Posterior cingulate gyrus (tissue), 11 donors: ENCODE measurements at regions not wholly inside any gene's neighbourhood (a gene's known extent, or its start where the extent isn't known, plus 50 kb on each side); places are given as distances from the start of the nearest gene placed in this dataset.
A peak's percentile ranks its signal among the peaks of the same experiment; 100 is the strongest.

Source experiments
- DNase-seq, 10 donors: peaks; one replicate each; pipeline versions ENCODE4 v3.0.0 to v3.0.0-alpha.2; 2020 to 2021; ENCODE audit warnings: mixed read lengths in 3 of 10
- intact Hi-C: fragments of 100-400 bp; cut with DNase I; formaldehyde crosslinking; loops from one replicate; pipeline ENCODE4 v1.15.1; 2023

DNA sequence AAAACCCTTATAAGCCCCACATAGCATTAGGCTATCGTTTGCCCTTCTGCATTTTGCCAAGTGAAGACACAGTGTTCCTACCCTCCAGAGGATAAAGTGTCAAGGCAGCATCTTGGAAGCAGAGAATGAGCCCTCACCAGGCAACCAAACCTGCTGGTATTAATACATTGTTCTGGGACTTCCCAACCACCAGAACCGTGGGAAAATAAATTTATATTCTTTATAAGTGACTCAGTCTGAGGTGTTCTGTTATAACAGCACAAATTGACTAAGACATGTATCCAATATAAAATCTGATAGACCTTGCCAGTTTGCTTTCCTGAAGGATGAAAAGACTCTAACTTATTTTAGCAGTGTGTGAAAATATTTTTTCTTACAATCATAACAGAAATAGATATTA lies 792.5 kb upstream of the LRRC4C start:
- DNase-seq: no peak
- intact Hi-C loops: no loop called here

DNA sequence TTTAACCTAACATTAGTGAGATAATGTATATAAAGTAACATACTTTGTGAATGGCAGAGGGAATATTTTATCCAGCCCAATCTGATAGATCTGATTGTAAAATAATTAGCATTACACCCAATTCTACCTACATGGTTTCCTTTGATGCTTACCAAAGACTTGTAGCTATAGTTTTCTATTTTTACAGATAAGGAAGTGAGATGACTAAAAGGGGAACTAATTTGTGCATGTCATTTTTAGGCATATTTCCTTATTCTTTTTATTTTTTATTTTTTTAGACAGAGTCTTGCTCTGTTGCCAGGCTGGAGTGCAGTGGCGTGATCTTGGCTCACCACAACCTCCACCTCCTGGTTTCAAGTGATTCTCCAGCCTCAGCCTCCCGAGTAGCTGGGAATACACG lies 793.7 kb upstream of the LRRC4C start:
- intact Hi-C loops: no loop called here
- DNase-seq: no peak

DNA sequence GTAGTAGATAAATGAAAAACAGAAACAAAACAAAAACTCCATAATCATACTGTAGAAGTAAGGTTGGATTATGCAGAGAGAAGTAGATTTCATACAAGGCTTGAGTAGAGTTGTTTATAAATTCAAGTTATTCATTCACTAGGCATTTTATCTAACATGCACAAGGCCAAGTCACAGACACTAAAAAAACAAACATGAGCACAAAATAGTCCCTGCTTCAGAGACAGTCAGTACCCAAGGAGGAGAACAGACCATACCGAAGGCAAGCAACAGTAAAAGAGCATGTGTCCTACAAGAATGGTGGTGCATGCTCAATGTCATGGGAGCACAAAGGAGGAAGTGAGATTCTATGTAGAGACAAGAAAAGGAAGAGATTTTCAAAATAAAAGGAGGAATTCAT lies 796.5 kb upstream of the LRRC4C start:
- intact Hi-C loops: no loop called here
- no peak for DNase-seq

- intact Hi-C loops: no loop called here
- no peak for DNase-seq
Measured at GRCh38 chr11:42257534-42257933, 798.1 kb upstream of the LRRC4C start.

DNA sequence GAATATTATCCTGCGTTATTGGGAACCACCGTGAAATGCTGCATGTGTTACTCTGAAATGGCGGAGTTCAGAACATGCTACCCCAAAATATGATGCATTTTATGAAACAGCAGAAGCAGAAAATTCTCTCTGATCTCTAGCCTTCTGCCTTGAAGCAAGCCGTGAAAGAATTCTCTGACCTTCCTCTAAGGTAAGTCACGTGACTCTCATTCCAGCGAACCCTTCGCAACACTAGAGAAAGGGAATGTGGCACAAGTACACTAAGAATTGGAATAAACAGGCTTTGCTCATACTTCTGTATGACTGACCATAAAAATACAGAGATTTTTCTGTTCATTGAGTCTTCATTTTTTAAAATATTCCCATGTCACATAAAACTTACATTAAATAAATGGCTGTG lies 805.6 kb upstream of the LRRC4C start:
- DNase-seq: no peak
- intact Hi-C loops: no loop called here

DNA sequence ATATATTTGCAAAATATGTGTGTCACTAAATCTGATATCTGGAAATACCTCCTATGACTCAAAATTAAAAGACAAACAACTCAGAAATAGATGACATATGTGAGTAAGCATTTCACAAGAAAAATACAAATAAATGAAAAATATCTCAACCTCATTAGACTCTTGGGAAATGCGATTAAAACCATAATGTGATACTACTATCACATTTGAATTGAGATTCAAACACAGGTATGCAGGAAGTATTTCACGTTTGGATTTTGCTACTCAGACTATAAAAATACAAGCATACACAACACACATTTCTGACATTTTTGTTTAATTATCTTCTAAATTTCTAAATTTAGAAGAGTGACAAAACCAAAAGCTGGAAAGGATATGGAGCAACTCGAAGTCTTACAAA lies 811.9 kb upstream of the LRRC4C start:
- intact Hi-C loops: no loop called here
- DNase-seq: no peak

DNA sequence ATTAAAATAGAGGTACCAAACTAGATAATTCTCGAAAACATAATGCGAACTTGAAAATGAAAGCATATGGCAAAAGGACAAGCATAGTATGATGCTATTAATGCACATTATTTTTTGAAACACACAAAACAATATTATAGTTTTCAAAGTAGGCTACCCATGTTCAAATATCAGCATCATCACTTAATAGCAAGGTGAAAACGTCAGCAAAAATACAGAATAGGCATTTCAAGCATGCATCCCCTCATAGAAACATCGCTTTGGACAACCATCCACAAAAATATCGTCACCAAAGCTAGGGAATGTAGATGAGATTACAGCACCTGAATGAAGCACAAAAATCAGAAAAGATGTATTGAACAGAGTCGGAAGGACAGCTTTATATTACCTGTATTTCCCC lies 814.5 kb upstream of the LRRC4C start:
- DNase-seq: no peak
- intact Hi-C loops: no loop called here

DNA sequence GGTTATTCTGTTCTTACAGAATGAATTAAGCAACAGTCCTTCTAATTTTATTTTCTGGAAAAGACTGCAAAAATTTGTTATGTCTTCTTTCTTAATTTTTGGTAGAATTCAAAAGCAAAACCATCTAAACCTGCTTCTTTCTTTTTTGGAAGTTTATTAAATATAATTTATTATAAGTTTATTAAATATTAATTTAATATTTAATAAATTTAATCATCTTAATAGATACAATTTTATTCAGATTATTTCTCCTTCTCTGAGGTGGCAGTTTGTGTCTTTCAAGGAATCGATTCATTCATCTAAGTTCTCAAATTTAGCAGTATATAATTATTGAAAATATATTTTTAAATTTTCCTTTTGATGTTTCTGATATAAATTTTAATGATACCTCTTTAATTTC lies 837.5 kb upstream of the LRRC4C start:
- DNase-seq: no peak
- intact Hi-C loops: no loop called here

DNA sequence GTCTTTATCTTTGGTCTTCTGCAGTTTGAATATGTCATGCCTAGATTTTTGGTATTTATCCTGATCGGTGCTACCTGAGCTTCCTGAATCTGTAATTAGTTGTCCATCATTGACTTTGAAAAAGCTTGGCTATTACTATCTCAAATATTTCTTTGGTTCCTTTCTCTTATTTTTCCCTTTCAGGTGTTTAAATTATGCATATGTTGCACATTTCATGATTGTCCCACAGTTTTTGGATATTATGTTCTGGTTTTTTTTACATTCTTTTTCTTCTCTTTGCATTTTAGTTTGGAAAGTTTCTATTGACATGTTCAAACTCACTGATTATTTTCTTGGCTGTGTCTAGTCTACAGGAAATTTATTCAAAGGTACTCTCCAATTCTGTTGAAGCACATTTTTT lies 840.3 kb upstream of the LRRC4C start:
- intact Hi-C loops: no loop called here

DNA sequence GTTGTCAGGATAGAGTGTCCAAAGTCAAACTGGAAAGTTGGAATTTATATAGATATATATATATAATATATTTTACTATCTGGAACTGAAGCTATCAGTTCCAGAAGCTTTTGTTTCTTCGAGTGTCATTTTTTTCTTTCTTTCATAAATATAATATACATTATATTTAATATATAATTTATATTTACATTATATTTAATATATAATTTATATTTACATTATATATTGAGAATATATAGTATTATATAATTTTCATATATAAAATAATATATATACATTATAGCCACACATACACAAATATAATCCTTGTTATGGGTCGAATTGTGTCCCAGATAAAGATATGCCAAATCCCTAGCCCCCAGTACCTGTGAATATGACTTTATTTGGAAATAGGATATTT lies 842.3 kb upstream of the LRRC4C start:
- intact Hi-C loops: no loop called here
- no peak for DNase-seq

More for the DNA sequence above, 840.3 kb upstream of the LRRC4C start:
- DNase-seq: no peak

GRCh38 chr11:42311514-42311913 lies 852.1 kb upstream of the LRRC4C start:
- intact Hi-C loops: no loop called here
- no peak for DNase-seq

DNA sequence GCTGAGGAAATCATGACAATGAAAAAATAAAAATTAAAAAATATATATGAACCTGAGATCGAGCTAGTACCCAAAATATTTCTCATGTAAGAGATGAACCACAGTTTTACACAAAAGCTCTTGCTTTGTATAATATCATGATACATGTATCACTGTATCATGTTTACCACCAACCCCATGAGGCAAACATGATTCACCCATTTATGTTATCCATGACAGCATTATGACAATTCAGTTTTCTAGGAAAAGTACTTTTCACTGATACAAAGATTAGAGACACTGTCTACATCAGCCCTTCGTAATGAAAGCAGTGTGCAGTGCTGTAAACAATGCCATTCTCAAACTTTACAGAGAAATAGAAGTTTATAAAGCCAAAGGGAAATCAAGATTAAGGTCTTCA lies 852.5 kb upstream of the LRRC4C start:
- intact Hi-C loops: no loop called here
- no peak for DNase-seq

DNA sequence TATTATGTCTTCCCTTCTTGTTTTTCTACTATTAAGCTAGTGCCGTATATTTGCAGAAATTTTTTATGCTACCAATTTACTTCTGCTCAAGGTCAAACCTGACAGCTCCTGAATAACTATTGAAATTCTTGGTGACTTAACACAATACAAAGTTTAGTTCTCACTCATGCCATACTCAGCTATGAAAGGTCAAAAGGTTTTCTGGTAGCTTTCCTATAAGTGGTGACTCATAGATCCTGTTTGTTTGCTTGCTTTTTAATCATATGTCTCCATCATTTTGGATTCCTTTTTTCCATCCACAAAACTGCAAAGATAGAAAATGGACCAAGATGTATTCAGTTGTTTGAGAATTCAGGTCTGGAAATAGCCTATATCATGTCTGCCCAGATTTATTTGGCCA lies 855.8 kb upstream of the LRRC4C start:
- DNase-seq: no peak
- intact Hi-C loops: no loop called here

DNA sequence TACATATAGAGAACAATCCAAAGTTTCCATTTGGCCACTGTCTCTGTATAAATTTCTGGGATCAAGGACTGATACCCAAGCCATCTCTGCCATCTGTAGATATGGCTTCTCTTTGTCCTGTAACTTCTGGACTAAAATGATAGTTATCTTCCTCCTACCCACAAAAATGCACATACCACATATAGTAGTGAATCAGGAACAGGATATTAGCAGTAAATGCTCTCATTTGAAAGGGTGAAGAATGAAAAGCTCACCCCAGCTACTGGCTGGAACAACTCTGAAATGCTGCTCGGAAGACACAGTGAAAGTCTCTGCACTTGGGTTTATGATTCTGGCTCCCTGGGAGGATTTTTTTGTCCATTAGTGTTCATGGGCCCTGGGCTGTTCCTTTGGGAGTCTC lies 856.4 kb upstream of the LRRC4C start:
- intact Hi-C loops: no loop called here
- no peak for DNase-seq

DNA sequence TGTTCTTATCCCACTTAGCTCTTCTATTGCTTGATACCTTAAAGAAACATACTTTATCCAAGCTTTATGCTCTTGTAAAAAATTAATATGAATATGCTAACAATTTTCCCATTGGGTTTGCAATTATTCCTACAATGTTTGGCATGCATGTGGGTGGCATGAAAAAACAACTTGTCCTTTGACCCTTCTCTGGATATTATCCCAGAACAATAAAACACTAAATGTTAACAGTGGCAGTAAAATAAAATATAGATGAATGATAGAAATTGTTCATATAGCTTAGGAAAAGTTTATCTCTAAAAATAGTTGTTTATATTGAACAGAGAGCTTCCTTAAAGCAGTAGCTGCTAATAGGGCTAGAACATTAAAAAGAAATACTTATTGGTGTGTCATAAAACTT lies 860.5 kb upstream of the LRRC4C start:
- no peak for DNase-seq
- intact Hi-C loops: no loop called here

- no peak for DNase-seq
- intact Hi-C loops: loop anchor here (10.0 kb wide), 1 partner anchor 475 kb away; no protein-coding TSS in a partner anchor
Measured at GRCh38 chr11:42329929-42330565, 870.6 kb upstream of the LRRC4C start.

DNA sequence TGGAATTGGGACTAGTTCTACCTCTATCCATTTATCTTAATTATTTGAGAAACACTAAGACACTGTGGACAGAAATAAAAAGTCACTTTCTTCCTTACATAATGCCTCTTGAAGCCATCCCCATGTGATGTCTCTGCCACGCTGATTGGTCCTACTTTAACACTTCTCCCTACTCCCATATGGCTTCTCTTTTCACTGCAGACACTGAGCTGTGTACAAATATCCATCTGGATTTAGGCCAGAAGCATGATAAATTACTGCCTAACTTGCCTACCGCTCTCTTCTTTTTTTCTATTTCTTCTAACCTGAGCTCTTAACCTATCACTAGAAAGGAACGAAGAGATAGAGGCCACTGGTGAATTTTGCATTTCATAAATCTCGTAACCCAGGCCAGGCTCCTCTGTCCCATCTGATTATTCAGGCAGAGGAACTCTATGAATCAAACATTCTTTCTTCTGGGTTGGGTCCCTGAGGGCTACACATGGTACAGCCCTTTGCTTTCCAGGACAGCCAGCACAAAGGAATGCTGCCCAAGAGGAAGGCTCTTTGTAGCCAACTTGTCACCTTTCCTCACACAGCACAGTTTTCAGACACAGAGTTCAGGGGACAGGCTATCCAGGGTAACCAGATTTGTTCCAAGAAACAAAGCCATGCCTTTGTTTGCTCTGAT lies 878.5 kb upstream of the LRRC4C start:
- intact Hi-C loops: loop anchor here (10.0 kb wide), 1 partner anchor 483 kb away; no protein-coding TSS in a partner anchor
- no peak for DNase-seq

GRCh38 chr11:42344204-42344792 lies 884.8 kb upstream of the LRRC4C start:
- intact Hi-C loops: no loop called here

DNA sequence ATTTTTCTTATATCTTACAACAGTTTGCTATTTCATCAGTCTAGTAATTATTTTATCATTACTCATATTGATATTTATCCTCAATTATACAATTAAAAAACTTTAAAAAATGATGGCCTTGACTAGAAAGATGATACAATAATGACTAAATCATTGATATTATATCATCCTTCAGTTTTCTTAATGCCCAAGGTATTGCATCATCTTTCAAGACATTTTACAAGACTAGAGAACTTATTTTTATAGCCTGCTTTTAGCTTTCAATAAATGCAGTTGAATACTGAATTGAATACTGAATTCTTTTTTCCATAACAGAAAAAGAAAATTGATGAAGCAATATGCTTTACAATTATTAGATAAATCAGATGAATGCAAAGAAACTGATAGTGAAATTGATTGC lies 886.5 kb upstream of the LRRC4C start:
- no peak for DNase-seq
- intact Hi-C loops: no loop called here

More at GRCh38 chr11:42344204-42344792, 884.8 kb upstream of the LRRC4C start:
- DNase-seq: peak in 1 of 10 donors; percentile 80

GRCh38 chr11:42363701-42364100 lies 904.2 kb upstream of the LRRC4C start:
- DNase-seq: no peak
- intact Hi-C loops: no loop called here

DNA sequence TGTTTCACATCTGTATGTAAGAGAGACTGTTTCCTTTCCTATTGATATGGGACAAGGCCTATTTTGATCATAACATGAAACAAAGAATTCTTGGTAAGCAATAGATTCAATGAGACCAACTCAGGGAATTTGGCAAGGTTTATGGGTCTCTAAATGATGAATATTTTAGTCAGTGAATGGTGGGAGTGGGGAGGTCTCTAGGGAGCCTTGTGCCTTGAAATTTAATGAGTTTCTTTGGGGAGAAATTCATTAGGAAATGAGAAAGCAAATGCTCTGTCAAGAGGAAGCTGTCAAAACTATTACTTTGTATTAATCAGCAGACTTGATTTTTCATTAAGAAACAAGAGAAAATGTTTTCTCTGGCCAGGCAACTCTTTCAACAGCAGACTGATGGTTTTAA lies 921.7 kb upstream of the API5 start:
- no peak for DNase-seq
- intact Hi-C loops: no loop called here

- intact Hi-C loops: no loop called here
- DNase-seq: no peak
Measured at GRCh38 chr11:42397483-42397882, 914.3 kb upstream of the API5 start.
